Chondrocyte (in vitro differentiated cells): ENCODE measurements at regions not wholly inside any gene's neighbourhood (a gene's known extent, or its start where the extent isn't known, plus 50 kb on each side); places are given as distances from the start of the nearest gene placed in this dataset.

ENCODE experiments used
- DNase-seq: peaks from one replicate; pipeline ENCODE4 v3.0.0; 2021; ENCODE audit warnings: mixed read lengths, low spot score
- H3K27ac Mint-ChIP-seq: one replicate; pipeline ENCODE4 v1.8.0; 2021; ENCODE audit warnings: mild to moderate bottlenecking, moderate library complexity, mixed read lengths; ENCODE audit not compliant: unreplicated experiment
- H3K27me3 Mint-ChIP-seq: 2 replicates; pipeline ENCODE4 v1.8.0; 2021; ENCODE audit warnings: low read depth, mixed read lengths
- H3K36me3 Mint-ChIP-seq: 2 replicates; pipeline ENCODE4 v1.8.0; 2021; ENCODE audit warnings: low read depth, mixed read lengths
- H3K4me1 Mint-ChIP-seq: 2 replicates; pipeline ENCODE4 v1.8.0; 2021; ENCODE audit warnings: low read depth, mild to moderate bottlenecking, mixed read lengths
- H3K4me3 Mint-ChIP-seq: one replicate; pipeline ENCODE4 v1.8.0; 2021; ENCODE audit warnings: mild to moderate bottlenecking, moderate library complexity, mixed read lengths; ENCODE audit not compliant: unreplicated experiment
- H3K9me3 Mint-ChIP-seq: 2 replicates; pipeline ENCODE4 v1.8.0; 2021; ENCODE audit warnings: low read depth, mixed read lengths
- TF ChIP-seq, protein P1 (sequence below): fragments of 200-600 bp; sonication (generic); IDR thresholded peaks from 2 replicates; pipeline ENCODE4 v1.5.0; 2021; ENCODE audit warnings: antibody characterized with exemption, mild to moderate bottlenecking, moderate library complexity

- Mint-ChIP-seq H3K36me3 (no peaks in the 10 kb centered on the region), H3K9me3 (peaks cover 6% of the 10 kb centered on the region), H3K4me1 (no peaks in the 10 kb centered on the region), H3K27ac (no peak overlapping the region), H3K4me3 (no peak overlapping the region), H3K27me3 (peaks cover 12% of the 10 kb centered on the region)
- DNase-seq: no peak
- TF ChIP-seq, protein P1, sequence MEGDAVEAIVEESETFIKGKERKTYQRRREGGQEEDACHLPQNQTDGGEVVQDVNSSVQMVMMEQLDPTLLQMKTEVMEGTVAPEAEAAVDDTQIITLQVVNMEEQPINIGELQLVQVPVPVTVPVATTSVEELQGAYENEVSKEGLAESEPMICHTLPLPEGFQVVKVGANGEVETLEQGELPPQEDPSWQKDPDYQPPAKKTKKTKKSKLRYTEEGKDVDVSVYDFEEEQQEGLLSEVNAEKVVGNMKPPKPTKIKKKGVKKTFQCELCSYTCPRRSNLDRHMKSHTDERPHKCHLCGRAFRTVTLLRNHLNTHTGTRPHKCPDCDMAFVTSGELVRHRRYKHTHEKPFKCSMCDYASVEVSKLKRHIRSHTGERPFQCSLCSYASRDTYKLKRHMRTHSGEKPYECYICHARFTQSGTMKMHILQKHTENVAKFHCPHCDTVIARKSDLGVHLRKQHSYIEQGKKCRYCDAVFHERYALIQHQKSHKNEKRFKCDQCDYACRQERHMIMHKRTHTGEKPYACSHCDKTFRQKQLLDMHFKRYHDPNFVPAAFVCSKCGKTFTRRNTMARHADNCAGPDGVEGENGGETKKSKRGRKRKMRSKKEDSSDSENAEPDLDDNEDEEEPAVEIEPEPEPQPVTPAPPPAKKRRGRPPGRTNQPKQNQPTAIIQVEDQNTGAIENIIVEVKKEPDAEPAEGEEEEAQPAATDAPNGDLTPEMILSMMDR: no peak
These were observed 232.0 kb upstream of the FAM174A start for GRCh38 chr5:100303216-100303615.

DNA sequence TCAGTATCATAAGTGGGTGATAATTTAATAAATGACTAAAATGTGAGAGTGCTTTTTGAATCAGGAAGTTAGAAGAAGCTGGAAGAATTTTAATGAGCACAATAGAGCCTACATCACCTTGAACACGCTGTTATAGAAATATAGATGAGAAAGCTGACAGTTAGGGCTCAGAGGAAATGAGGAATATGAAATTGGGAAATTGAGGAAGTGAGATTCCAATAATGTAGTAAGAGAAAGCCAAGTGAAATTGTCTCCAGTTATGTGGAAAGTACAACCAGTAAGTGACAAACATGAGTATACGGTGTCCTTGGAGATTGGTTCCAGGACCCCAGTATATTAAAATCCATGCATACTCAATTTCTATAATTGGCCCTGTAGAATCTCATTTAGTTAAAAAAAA is 235.9 kb upstream of the FAM174A start:
- peaks cover 6% of the 10 kb centered on the region for H3K9me3 Mint-ChIP-seq
- no peaks in the 10 kb centered on the region for H3K4me1 Mint-ChIP-seq
- peaks cover 2% of the 10 kb centered on the region for H3K36me3 Mint-ChIP-seq
- H3K27me3 Mint-ChIP-seq: peaks cover 9% of the 10 kb centered on the region
- TF ChIP-seq, protein P1: no peak
- no peak for DNase-seq
- no peak overlapping the region for H3K27ac Mint-ChIP-seq
- H3K4me3 Mint-ChIP-seq: no peak overlapping the region

DNA sequence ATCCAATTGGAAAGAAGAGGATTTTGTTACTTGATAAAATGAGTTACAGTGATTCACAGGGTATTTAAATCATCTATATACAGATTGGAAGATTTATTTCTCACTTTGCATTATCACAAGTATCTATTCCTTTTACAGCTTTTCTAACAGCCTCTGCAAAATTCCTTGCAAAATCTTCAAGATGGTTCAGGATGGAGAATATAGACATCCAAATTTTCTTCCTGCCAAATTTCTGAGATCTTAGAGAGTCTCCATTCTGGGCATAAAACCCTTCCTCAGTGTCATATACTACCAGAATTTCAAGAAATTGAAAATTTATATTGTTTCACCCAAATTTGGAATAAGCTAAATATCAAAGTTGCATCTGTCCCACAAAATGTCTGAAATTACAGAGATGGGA is 259.1 kb upstream of the FAM174A start:
- no peak overlapping the region for H3K27ac Mint-ChIP-seq
- peaks cover 8% of the 10 kb centered on the region for H3K9me3 Mint-ChIP-seq
- H3K4me3 Mint-ChIP-seq: no peak overlapping the region
- no peak for DNase-seq
- TF ChIP-seq, protein P1: no peak
- peaks cover 18% of the 10 kb centered on the region for H3K27me3 Mint-ChIP-seq
- peaks cover 3% of the 10 kb centered on the region for H3K4me1 Mint-ChIP-seq
- H3K36me3 Mint-ChIP-seq: no peaks in the 10 kb centered on the region

DNA sequence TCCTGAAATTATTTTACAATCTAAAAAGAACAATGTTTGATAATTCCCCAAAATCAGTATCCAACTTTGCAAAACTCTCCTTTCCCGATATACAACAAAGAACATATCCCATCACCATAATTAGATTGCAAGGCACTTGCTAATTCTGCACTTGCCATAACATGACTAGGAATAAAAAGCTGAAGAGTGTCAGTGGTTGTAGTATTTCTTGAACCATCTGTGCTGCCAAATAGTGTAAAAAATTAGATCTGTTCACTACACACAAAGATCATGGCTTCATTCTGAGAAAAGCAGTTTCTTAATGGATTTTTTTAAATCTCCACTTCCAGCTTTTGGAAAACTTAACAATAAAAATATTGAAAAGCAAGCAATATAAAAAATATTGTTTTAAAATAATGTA is 259.5 kb upstream of the FAM174A start:
- no peak overlapping the region for H3K27ac Mint-ChIP-seq
- DNase-seq: no peak
- TF ChIP-seq, protein P1: no peak
- H3K27me3 Mint-ChIP-seq: peaks cover 18% of the 10 kb centered on the region
- H3K4me3 Mint-ChIP-seq: no peak overlapping the region
- no peaks in the 10 kb centered on the region for H3K36me3 Mint-ChIP-seq
- H3K4me1 Mint-ChIP-seq: peaks cover 6% of the 10 kb centered on the region
- H3K9me3 Mint-ChIP-seq: peaks cover 8% of the 10 kb centered on the region

DNA sequence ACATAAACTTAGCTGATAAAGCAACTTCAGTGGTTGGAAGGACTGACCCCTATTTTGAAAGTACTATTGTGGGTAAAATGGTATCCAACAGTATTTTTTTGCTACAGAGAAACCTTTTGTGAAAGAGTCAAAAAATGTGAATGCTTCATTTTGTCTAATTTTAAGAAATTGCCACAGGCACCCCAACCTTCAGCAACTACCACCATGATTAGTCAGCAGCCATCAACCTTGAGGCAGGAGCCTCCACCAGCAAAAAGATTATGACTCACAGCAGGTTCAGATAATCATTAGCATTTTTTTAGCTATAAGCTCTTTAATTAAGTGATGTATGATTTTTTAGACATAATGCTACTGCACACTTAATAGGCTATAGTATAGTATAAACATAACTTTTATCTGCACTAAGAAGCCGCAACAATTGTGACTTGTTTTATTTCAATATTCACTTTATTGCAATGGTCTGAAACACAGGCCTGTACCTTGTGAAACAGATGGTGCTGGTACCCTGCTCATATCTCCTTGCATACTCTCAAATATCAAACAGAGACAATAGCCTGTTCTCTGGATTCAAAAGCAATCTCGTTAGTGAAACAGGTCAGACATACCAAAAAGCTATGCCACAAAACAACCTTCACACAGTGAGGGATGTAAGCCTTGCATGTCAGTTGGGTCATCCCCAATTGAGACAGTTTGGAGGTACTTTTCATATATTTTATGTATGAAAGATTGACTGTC is 261.2 kb upstream of the FAM174A start:
- TF ChIP-seq, protein P1: no peak
- H3K4me1 Mint-ChIP-seq: peaks cover 17% of the 10 kb centered on the region
- H3K9me3 Mint-ChIP-seq: no peaks in the 10 kb centered on the region
- no peak overlapping the region for H3K27ac Mint-ChIP-seq
- no peaks in the 10 kb centered on the region for H3K36me3 Mint-ChIP-seq
- peaks cover 18% of the 10 kb centered on the region for H3K27me3 Mint-ChIP-seq
- H3K4me3 Mint-ChIP-seq: no peak overlapping the region
- DNase-seq: no peak
